GM23338 (cell line): ENCODE measurements at regions not wholly inside any gene's neighbourhood (a gene's known extent, or its start where the extent isn't known, plus 50 kb on each side); places are given as distances from the start of the nearest gene placed in this dataset.

ENCODE experiments used
- ATAC-seq: fragments of 200-7000 bp; cut with Tn5 transposase; 3 replicates; pipeline ENCODE4 v1.9.1; 2020
- DNase-seq: peaks from one replicate; pipeline ENCODE4 v3.0.0-alpha.2; 2015; ENCODE audit warnings: low spot score
- H2AFZ ChIP-seq: fragments of 200-600 bp; sonication (generic); 2 replicates; pipeline ENCODE4 v1.8.0; 2016; ENCODE audit warnings: antibody characterized with exemption, mild to moderate bottlenecking, moderate library complexity
- H3F3A ChIP-seq: fragments of 200-600 bp; sonication (generic); replicated peaks from 2 replicates; pipeline ENCODE4 v1.8.0; 2017; ENCODE audit warnings: antibody characterized with exemption, mixed run types, low read depth
- H3K27ac ChIP-seq: fragments of 200-600 bp; sonication (generic); 2 replicates; pipeline ENCODE4 v1.6.1; 2016; ENCODE audit warnings: low read depth
- H3K27me3 ChIP-seq: fragments of 200-600 bp; sonication (generic); 2 replicates; pipeline ENCODE4 v1.8.0; 2016; ENCODE audit warnings: mild to moderate bottlenecking, mixed run types, moderate library complexity; ENCODE audit not compliant: insufficient read depth
- H3K36me3 ChIP-seq: fragments of 200-600 bp; sonication (generic); 2 replicates; pipeline ENCODE4 v1.8.0; 2016; ENCODE audit warnings: mild to moderate bottlenecking; ENCODE audit not compliant: insufficient read depth
- H3K4me1 ChIP-seq: fragments of 200-600 bp; sonication (generic); 2 replicates; pipeline ENCODE4 v1.8.0; 2016; ENCODE audit warnings: mild to moderate bottlenecking, moderate library complexity; ENCODE audit not compliant: insufficient read depth
- H3K4me2 ChIP-seq: fragments of 200-600 bp; sonication (generic); 2 replicates; pipeline ENCODE4 v1.7.1; 2017; ENCODE audit warnings: mixed run types
- H3K4me3 ChIP-seq: fragments of 200-600 bp; sonication (generic); 2 replicates; pipeline ENCODE4 v1.6.1; 2016; ENCODE audit warnings: mixed run types
- H3K79me2 ChIP-seq: fragments of 200-600 bp; sonication (generic); replicated peaks from 2 replicates; pipeline ENCODE4 v1.8.0; 2017; ENCODE audit warnings: mild to moderate bottlenecking; ENCODE audit not compliant: insufficient read depth
- H3K9me2 ChIP-seq: fragments of 200-600 bp; sonication (generic); 2 replicates; pipeline ENCODE4 v1.8.0; 2017; ENCODE audit not compliant: insufficient read depth
- H4K20me1 ChIP-seq: fragments of 200-600 bp; sonication (generic); replicated peaks from 2 replicates; pipeline ENCODE4 v1.8.0; 2017; ENCODE audit warnings: mild to moderate bottlenecking; ENCODE audit not compliant: insufficient read depth
- H3K27ac Mint-ChIP-seq: 2 replicates; pipeline ENCODE4 v1.8.0; 2020; ENCODE audit warnings: inconsistent platforms, mild to moderate bottlenecking, moderate library complexity, mixed read lengths
- H3K27me3 Mint-ChIP-seq: 3 replicates; pipeline ENCODE4 v1.8.0; 2022; ENCODE audit warnings: low read depth, mild to moderate bottlenecking, moderate library complexity, mixed read lengths, inconsistent platforms; ENCODE audit not compliant: insufficient read depth, poor library complexity
- H3K36me3 Mint-ChIP-seq: 3 replicates; pipeline ENCODE4 v1.8.0; 2021; ENCODE audit warnings: low read depth, mild to moderate bottlenecking, inconsistent platforms, moderate library complexity, mixed read lengths
- H3K4me1 Mint-ChIP-seq: 3 replicates; pipeline ENCODE4 v1.8.0; 2020; ENCODE audit warnings: mild to moderate bottlenecking, inconsistent platforms, mixed read lengths
- H3K4me3 Mint-ChIP-seq: 3 replicates; pipeline ENCODE4 v1.8.0; 2021; ENCODE audit warnings: moderate library complexity, mild to moderate bottlenecking, inconsistent platforms, mixed read lengths
- H3K9me3 Mint-ChIP-seq: 3 replicates; pipeline ENCODE4 v1.8.0; 2020; ENCODE audit warnings: moderate library complexity, mild to moderate bottlenecking, inconsistent platforms, mixed read lengths
- CREB1 ChIP-seq: fragments of 250-450 bp; sonication (Bioruptor Pico); IDR thresholded peaks from 2 replicates; pipeline ENCODE4 v1.5.0; 2020; ENCODE audit warnings: low read depth, mild to moderate bottlenecking, moderate library complexity
- CTCF ChIP-seq, 2 experiments: fragments of 200-600 bp in 1 of 2; sonication (generic) in 1 of 2; conservative IDR thresholded peaks; 2 replicates each; pipeline versions ENCODE4 v1.5.1 to v1.6.1; 2016 to 2017; ENCODE audit warnings: antibody characterized with exemption in 2 of 2, low read depth in 2 of 2, mild to moderate bottlenecking in 2 of 2, moderate library complexity in 1 of 2
- ETS1 ChIP-seq: IDR thresholded peaks from 2 replicates; pipeline ENCODE4 v1.6.1; 2016; ENCODE audit warnings: antibody characterized with exemption
- EZH2 ChIP-seq: fragments of 200-600 bp; sonication (generic); IDR thresholded peaks from one replicate; pipeline ENCODE4 v1.8.0; 2017; ENCODE audit warnings: antibody characterized with exemption, mild to moderate bottlenecking, low read depth; ENCODE audit not compliant: unreplicated experiment
- EZH2phosphoT487 ChIP-seq: fragments of 200-600 bp; sonication (generic); IDR thresholded peaks from one replicate; pipeline ENCODE4 v1.8.1; 2018; ENCODE audit warnings: antibody characterized with exemption; ENCODE audit not compliant: unreplicated experiment
- JUNB ChIP-seq: IDR thresholded peaks from one replicate; pipeline ENCODE4 v1.6.1; 2016; ENCODE audit warnings: antibody characterized with exemption; ENCODE audit not compliant: unreplicated experiment
- NANOG ChIP-seq: IDR thresholded peaks from 2 replicates; pipeline ENCODE4 v1.6.1; 2016; ENCODE audit warnings: antibody characterized with exemption, borderline replicate concordance
- POLR2AphosphoS5 ChIP-seq: IDR thresholded peaks from 2 replicates; pipeline ENCODE4 v1.6.1; 2016; ENCODE audit warnings: antibody characterized with exemption, low read depth
- REST ChIP-seq: IDR thresholded peaks from one replicate; pipeline ENCODE4 v1.6.1; 2018; ENCODE audit warnings: antibody characterized with exemption; ENCODE audit not compliant: unreplicated experiment
- STAT1 ChIP-seq: IDR thresholded peaks from one replicate; pipeline ENCODE4 v1.6.1; 2016; ENCODE audit warnings: antibody characterized with exemption; ENCODE audit not compliant: unreplicated experiment
- ZNF114 ChIP-seq: fragments of 250-450 bp; sonication (Bioruptor Pico); IDR thresholded peaks from 2 replicates; pipeline ENCODE4 v1.5.0; 2020; ENCODE audit warnings: mild to moderate bottlenecking, moderate library complexity
- ZNF331 ChIP-seq: fragments of 250-450 bp; sonication (Bioruptor Pico); IDR thresholded peaks from 2 replicates; pipeline ENCODE4 v1.5.0; 2020; ENCODE audit warnings: low read depth, mild to moderate bottlenecking, moderate library complexity
- ZNF462 ChIP-seq: fragments of 250-450 bp; sonication (Bioruptor Pico); IDR thresholded peaks from 2 replicates; pipeline ENCODE4 v1.5.0; 2020; ENCODE audit warnings: mild to moderate bottlenecking, moderate library complexity

- Histone ChIP-seq H3K79me2 (no peaks in the 10 kb centered on the region), H3K36me3 (no peaks in the 10 kb centered on the region), H3K4me3 (no peak overlapping the region), H3K27me3 (no peaks in the 10 kb centered on the region), H3K9me2 (0 out of 2 replicates have a peak, but pooled peaks cover 3% of the 10 kb centered on the region), H3F3A (no peaks in the 10 kb centered on the region), H3K4me2 (no peak overlapping the region), H2AFZ (no peak overlapping the region), H3K27ac (no peak overlapping the region), H3K4me1 (no peaks in the 10 kb centered on the region), H4K20me1 (no peaks in the 10 kb centered on the region)
- Mint-ChIP-seq H3K27me3 (peaks cover 18% of the 10 kb centered on the region), H3K4me1 (peaks cover 7% of the 10 kb centered on the region), H3K27ac (no peak overlapping the region), H3K4me3 (no peak overlapping the region), H3K9me3 (peaks cover 39% of the 10 kb centered on the region), H3K36me3 (peaks cover 18% of the 10 kb centered on the region)
- TF ChIP-seq CTCF (conservative IDR thresholded peaks at IDR 0.05; ENCODE audit: low read depth in 2 of 2) (no peak), ZNF331 (CRISPR knock-in tag) (no peak), REST (no peak), ETS1 (no peak), ZNF462 (CRISPR knock-in tag) (no peak), EZH2phosphoT487 (no peak), EZH2 (no peak), POLR2AphosphoS5 (no peak), STAT1 (no peak), NANOG (no peak), ZNF114 (CRISPR knock-in tag) (no peak), CREB1 (no peak), JUNB (no peak)
- ATAC-seq, result no peak
- DNase-seq, result no peak
Measured at GRCh38 chr9:134993996-134994720, 76.4 kb upstream of the FCN1 start.
